Stimulated activated CD4-positive, alpha-beta T cell treated with anti-CD3 and anti-CD28 coated beads, Interleukin-15, amount 100 ng/mL, for 1 hour (primary cell): ENCODE measurements at regions not wholly inside any gene's neighbourhood (a gene's known extent, or its start where the extent isn't known, plus 50 kb on each side); places are given as distances from the start of the nearest gene placed in this dataset.
"Not testable (repeated sequence)": the region's sequence is repeated elsewhere in the genome, so short reads cannot be mapped to it uniquely, and the experiment has no call there.

Experiments
- DNase-seq, 2 donors: peaks; one replicate each; pipeline ENCODE4 v3.0.0-alpha.2; 2020; ENCODE audit warnings: low read depth in 1 of 2, low spot score in 1 of 2

- no peak for DNase-seq
Measured at GRCh38 chr10:28387140-28387539, 84.3 kb upstream of the MPP7 start.

GRCh38 chr10:28391283-28391682 is 88.4 kb upstream of the MPP7 start:
- DNase-seq = no peak

GRCh38 chr10:28393956-28394568 is 91.2 kb upstream of the MPP7 start:
- peak; percentile 27 to 36 for DNase-seq

GRCh38 chr10:28396331-28396730 is 93.5 kb upstream of the MPP7 start:
- DNase-seq = no peak

- no peak for DNase-seq
Measured at GRCh38 chr10:28397229-28397628, 94.4 kb upstream of the MPP7 start.

- DNase-seq = no peak
Measured at GRCh38 chr10:28400176-28400575, 97.3 kb upstream of the MPP7 start.

GRCh38 chr10:28400681-28401080 is 97.8 kb upstream of the MPP7 start:
- DNase-seq = no peak

- not testable (repeated sequence) for DNase-seq
Measured at GRCh38 chr10:28402611-28403073, 99.8 kb upstream of the MPP7 start.

GRCh38 chr10:28403090-28403489 is 100.2 kb upstream of the MPP7 start:
- no peak for DNase-seq

- DNase-seq = no peak
Measured at GRCh38 chr10:28408237-28408777, 105.4 kb upstream of the MPP7 start.

GRCh38 chr10:28410420-28411135 is 107.7 kb upstream of the MPP7 start:
- DNase-seq = no peak

- DNase-seq = no peak
Measured at GRCh38 chr10:28411136-28411460, 108.2 kb upstream of the MPP7 start.

- no peak for DNase-seq
Measured at GRCh38 chr10:28411648-28412047, 108.8 kb upstream of the MPP7 start.

GRCh38 chr10:28418069-28418468 is 114.8 kb upstream of the WAC start:
- no peak for DNase-seq

GRCh38 chr10:28425422-28425821 is 107.5 kb upstream of the WAC start:
- DNase-seq = no peak

- DNase-seq = no peak
Measured at GRCh38 chr10:28426392-28427159, 106.3 kb upstream of the WAC start.

- no peak for DNase-seq
Measured at GRCh38 chr10:28427376-28427775, 105.5 kb upstream of the WAC start.

- no peak for DNase-seq
Measured at GRCh38 chr10:28429045-28429444, 103.9 kb upstream of the WAC start.

GRCh38 chr10:28429573-28430216 is 103.2 kb upstream of the WAC start:
- DNase-seq = no peak

GRCh38 chr10:28431139-28431538 is 101.8 kb upstream of the WAC start:
- no peak for DNase-seq

- DNase-seq = no peak
Measured at GRCh38 chr10:28432210-28432676, 100.7 kb upstream of the WAC start.
